ENCODE measurements at regions not wholly inside any gene's neighbourhood (a gene's known extent, or its start where the extent isn't known, plus 50 kb on each side); places are given as distances from the start of the nearest gene placed in this dataset.

DNA sequence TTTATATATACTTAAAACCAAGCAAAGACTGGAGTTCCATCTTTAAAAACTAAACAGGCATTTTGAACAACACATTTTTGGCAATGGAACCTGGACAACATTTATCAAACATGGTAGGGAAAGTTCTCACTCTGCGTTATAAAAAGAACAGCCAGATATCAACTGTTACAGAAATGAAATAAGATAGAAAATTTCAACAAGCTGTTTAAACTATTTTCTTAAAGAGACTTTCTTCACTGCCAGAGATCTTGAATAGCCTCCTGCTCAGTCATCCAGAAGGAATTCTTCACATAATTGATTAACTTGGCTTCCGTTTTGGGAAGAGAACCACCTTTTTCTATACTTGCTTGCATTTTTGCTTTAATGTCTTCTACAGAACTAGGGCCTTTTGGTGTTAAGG lies 166.0 kb upstream of the PIK3C3 start:
- 28 to 42% (median 31%) methylated on average over 2 of the region's 2 CpGs for WGBS, 3 donors
- no peaks in the 10 kb centered on the region for H3K9me3 ChIP-seq
- no peak overlapping the region for H3K4me3 ChIP-seq
- no peaks in the 10 kb centered on the region for H3K36me3 ChIP-seq
- DNase-seq: no peak
- intact Hi-C loops (cut with DNase I): no loop called here
- no peak overlapping the region for H3K27ac ChIP-seq
- H3K27me3 ChIP-seq: no peaks in the 10 kb centered on the region
- H3K4me1 ChIP-seq (ENCODE audit: insufficient read depth): no peaks in the 10 kb centered on the region
- no peak for TF ChIP-seq CTCF (IDR thresholded peaks at IDR 0.05)

GRCh38 chr18:41783879-41784278 lies 171.2 kb upstream of the PIK3C3 start:
- H3K9me3 ChIP-seq: no peaks in the 10 kb centered on the region
- TF ChIP-seq POLR2A (IDR thresholded peaks at IDR 0.05) (no peak), CTCF (IDR thresholded peaks at IDR 0.05) (no peak), EP300 (IDR thresholded peaks at IDR 0.05) (no peak)
- no peaks in the 10 kb centered on the region for H3K27me3 ChIP-seq
- intact Hi-C loops (cut with DNase I): no loop called here
- WGBS, 3 donors: 46 to 64% (median 47%) methylated on average over 1 of the region's 1 CpG
- H3K36me3 ChIP-seq: no peaks in the 10 kb centered on the region
- no peak overlapping the region for H3K4me3 ChIP-seq
- H3K4me1 ChIP-seq (ENCODE audit: insufficient read depth): no peaks in the 10 kb centered on the region
- H3K27ac ChIP-seq: no peak overlapping the region
- DNase-seq: no peak

- H3K4me1 ChIP-seq (ENCODE audit: insufficient read depth): no peaks in the 10 kb centered on the region
- no peaks in the 10 kb centered on the region for H3K36me3 ChIP-seq
- TF ChIP-seq EP300 (IDR thresholded peaks at IDR 0.05) (no peak), CTCF (IDR thresholded peaks at IDR 0.05) (no peak), POLR2A (IDR thresholded peaks at IDR 0.05) (no peak)
- no peaks in the 10 kb centered on the region for H3K9me3 ChIP-seq
- no peak overlapping the region for H3K4me3 ChIP-seq
- no peak for DNase-seq
- intact Hi-C loops (cut with DNase I): no loop called here
- no peak overlapping the region for H3K27ac ChIP-seq
- no peaks in the 10 kb centered on the region for H3K27me3 ChIP-seq
- 52 to 64% (median 59%) methylated on average over 5 of the region's 5 CpGs for WGBS, 3 donors
Measured at GRCh38 chr18:41783065-41783818, 171.8 kb upstream of the PIK3C3 start.

- H3K4me1 ChIP-seq (ENCODE audit: insufficient read depth): no peaks in the 10 kb centered on the region
- intact Hi-C loops (cut with DNase I): no loop called here
- no peak for TF ChIP-seq EP300 (IDR thresholded peaks at IDR 0.05)
Measured at GRCh38 chr18:41771973-41772372, 183.1 kb upstream of the PIK3C3 start.

DNA sequence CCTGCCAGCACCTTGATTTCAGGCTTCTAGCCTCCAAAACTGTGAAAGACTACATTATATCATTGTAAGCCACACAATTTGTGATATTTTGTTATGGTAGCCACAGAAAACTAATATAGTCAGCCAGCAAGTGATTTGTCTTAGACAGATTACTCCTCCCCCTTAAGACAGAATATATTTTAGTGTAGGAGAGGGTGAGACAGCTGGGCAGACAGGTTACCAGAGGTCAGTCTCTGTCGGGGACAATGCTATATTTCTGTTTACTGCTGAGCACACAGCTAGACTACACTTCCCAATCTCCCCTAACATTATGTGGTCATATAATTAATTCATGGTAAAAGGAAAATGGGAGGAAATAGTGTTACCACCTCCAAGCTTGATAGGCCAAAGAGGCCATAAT lies 185.8 kb upstream of the PIK3C3 start:
- no peak overlapping the region for H3K27ac ChIP-seq
- WGBS, 3 donors: 10 to 18% (median 17%) methylated on average over 1 of the region's 1 CpG
- no peaks in the 10 kb centered on the region for H3K27me3 ChIP-seq
- H3K9me3 ChIP-seq: no peaks in the 10 kb centered on the region
- H3K4me1 ChIP-seq (ENCODE audit: insufficient read depth): no peaks in the 10 kb centered on the region
- H3K4me3 ChIP-seq: no peak overlapping the region
- H3K36me3 ChIP-seq: no peaks in the 10 kb centered on the region
- TF ChIP-seq POLR2A (IDR thresholded peaks at IDR 0.05) (no peak), EP300 (IDR thresholded peaks at IDR 0.05) (no peak), CTCF (IDR thresholded peaks at IDR 0.05) (no peak)
- DNase-seq: no peak
- intact Hi-C loops (cut with DNase I): no loop called here

More at GRCh38 chr18:41771973-41772372, 183.1 kb upstream of the PIK3C3 start:
- Histone ChIP-seq H3K4me3 (no peak overlapping the region), H3K27me3 (no peaks in the 10 kb centered on the region), H3K36me3 (no peaks in the 10 kb centered on the region), H3K9me3 (no peaks in the 10 kb centered on the region), H3K27ac (no peak overlapping the region)
- 14 to 33% (median 19%) methylated on average over 1 of the region's 1 CpG for WGBS, 3 donors
- no peak for DNase-seq

All from ovary (tissue), 7 donors.